Transverse colon (tissue), 4 donors: ENCODE measurements at regions not wholly inside any gene's neighbourhood (a gene's known extent, or its start where the extent isn't known, plus 50 kb on each side); places are given as distances from the start of the nearest gene placed in this dataset.

Source experiments
- DNase-seq: peaks from one replicate; pipeline ENCODE4 v3.0.0-alpha.2; 2019
- H3K27ac ChIP-seq, 4 donors: fragments of 200-600 bp; sonication (generic); 2 replicates each; pipeline ENCODE4 v1.5.1; 2016 to 2018; ENCODE audit warnings: inconsistent platforms in 4 of 4
- H3K27me3 ChIP-seq: fragments of 200-600 bp; sonication (generic); 2 replicates; pipeline ENCODE4 v1.5.1; 2017; ENCODE audit warnings: inconsistent platforms
- H3K36me3 ChIP-seq, 4 donors: fragments of 200-600 bp; sonication (generic); 2 replicates each; pipeline ENCODE4 v1.5.1; 2017 to 2019; ENCODE audit warnings: inconsistent platforms in 4 of 4
- H3K4me1 ChIP-seq, 4 donors: fragments of 200-600 bp; sonication (generic); 2 replicates each; pipeline ENCODE4 v1.5.1; 2017 to 2020; ENCODE audit warnings: inconsistent platforms in 4 of 4
- H3K4me3 ChIP-seq, 4 donors: fragments of 200-600 bp; sonication (generic); 1 replicate in 1 of 4; 2 replicates in 3 of 4; pipeline versions ENCODE4 v1.5.1 to v1.6.1; 2017 to 2019; ENCODE audit warnings: inconsistent platforms in 4 of 4
- H3K9me3 ChIP-seq, 2 donors: fragments of 200-600 bp; sonication (generic); 2 replicates each; pipeline ENCODE4 v1.5.1; 2017 to 2019; ENCODE audit warnings: inconsistent platforms in 2 of 2
- CTCF ChIP-seq, 5 experiments: fragments of 200-600 bp in 3 of 5; fragments of 450-650 bp in 2 of 5; sonication (generic) in 3 of 5; IDR thresholded peaks; 1 replicate in 2 of 5; 2 replicates in 3 of 5; pipeline ENCODE4 v1.5.1; 2016 to 2017; ENCODE audit warnings: antibody characterized with exemption in 5 of 5, inconsistent platforms in 3 of 5, mild to moderate bottlenecking in 2 of 5, moderate library complexity in 1 of 5
- EP300 ChIP-seq: sonication (generic); formaldehyde crosslinking; IDR thresholded peaks from one replicate; pipeline ENCODE4 v1.6.1; 2017; ENCODE audit warnings: antibody characterized with exemption, low read depth
- POLR2A ChIP-seq: fragments of 450-650 bp; IDR thresholded peaks from one replicate; pipeline ENCODE4 v1.6.1; 2016; ENCODE audit warnings: antibody characterized with exemption, mild to moderate bottlenecking, moderate library complexity
- POLR2AphosphoS5 ChIP-seq, 3 donors: sonication (generic); formaldehyde crosslinking; IDR thresholded peaks; one replicate each; pipeline ENCODE4 v1.6.1; 2016; ENCODE audit warnings: antibody characterized with exemption in 3 of 3
- WGBS, 2 donors: methylation state at CpG; one replicate each; pipeline ENCODE4 v1.1.5; 2018; ENCODE audit warnings: low coverage in 1 of 2; 5-methylcytosine and 5-hydroxymethylcytosine counted together
- in situ Hi-C, 4 donors: fragments of 200-750 bp; cut with MboI; loops; one replicate each; pipeline versions ENCODE4 v1.15.0 to v1.15.1; 2017; ENCODE audit warnings: low sequenced_read_pairs in 3 of 4, low pct_ligation_motif_present in 1 of 4, low pct_unique_long_range_greater_than_20kb in 1 of 4
- intact Hi-C: fragments of 100-400 bp; cut with DNase I; formaldehyde crosslinking; loops from one replicate; pipeline ENCODE4 v1.15.1; 2023; ENCODE audit warnings: low total_unique reads

GRCh38 chr2:193973781-193974180, 1683.2 kb upstream of the SLC39A10 start:
- H3K27me3 ChIP-seq: no peaks in the 10 kb centered on the region
- H3K4me3 ChIP-seq: no peak overlapping the region
- 70 to 73% methylated on average over 6 of the region's 6 CpGs for WGBS, 2 donors
- no peaks in the 10 kb centered on the region for H3K36me3 ChIP-seq
- in situ Hi-C loops: no loop called here
- no peak overlapping the region for H3K27ac ChIP-seq
- TF ChIP-seq POLR2A (no peak), CTCF (IDR thresholded peaks at IDR 0.05) (no peak), EP300 (no peak), POLR2AphosphoS5 (IDR thresholded peaks at IDR 0.05) (no peak)
- no peaks in the 10 kb centered on the region for H3K9me3 ChIP-seq
- no peak for DNase-seq
- intact Hi-C loops: no loop called here
- H3K4me1 ChIP-seq: no peaks in the 10 kb centered on the region

GRCh38 chr2:193966590-193966989, 1690.4 kb upstream of the SLC39A10 start:
- in situ Hi-C loops (no loop called here), intact Hi-C loops (no loop called here)
- Histone ChIP-seq H3K4me1 (no peaks in the 10 kb centered on the region), H3K27ac (no peak overlapping the region), H3K9me3 (no peaks in the 10 kb centered on the region), H3K27me3 (no peaks in the 10 kb centered on the region), H3K36me3 (no peaks in the 10 kb centered on the region), H3K4me3 (no peak overlapping the region)
- no peak for TF ChIP-seq CTCF (IDR thresholded peaks at IDR 0.05)
- no peak for DNase-seq

- intact Hi-C loops: no loop called here
- Histone ChIP-seq H3K9me3 (no peaks in the 10 kb centered on the region), H3K4me1 (no peaks in the 10 kb centered on the region), H3K27ac (no peak overlapping the region), H3K36me3 (no peaks in the 10 kb centered on the region), H3K27me3 (no peaks in the 10 kb centered on the region), H3K4me3 (no peak overlapping the region)
- no peak for DNase-seq
- in situ Hi-C loops: no loop called here
- WGBS, 2 donors: 72 to 77% methylated on average over 4 of the region's 4 CpGs
- no peak for TF ChIP-seq CTCF (IDR thresholded peaks at IDR 0.05)
- no peak for TF ChIP-seq POLR2A
- no peak for TF ChIP-seq POLR2AphosphoS5 (IDR thresholded peaks at IDR 0.05)
- no peak for TF ChIP-seq EP300
Measured at GRCh38 chr2:193965263-193965662, 1691.8 kb upstream of the SLC39A10 start.

- intact Hi-C loops: no loop called here
- no peaks in the 10 kb centered on the region for H3K27me3 ChIP-seq
- no peak for TF ChIP-seq EP300
- no peak for TF ChIP-seq POLR2A
- no peak for TF ChIP-seq POLR2AphosphoS5 (IDR thresholded peaks at IDR 0.05)
- TF ChIP-seq CTCF (IDR thresholded peaks at IDR 0.05): peak in 2 of 5 experiments; percentile 12
- H3K4me3 ChIP-seq: no peak overlapping the region
- H3K4me1 ChIP-seq: no peaks in the 10 kb centered on the region
- DNase-seq: no peak
- in situ Hi-C loops: no loop called here
- no peak overlapping the region for H3K27ac ChIP-seq
- no peaks in the 10 kb centered on the region for H3K36me3 ChIP-seq
- 41 to 59% methylated on average over 3 to 4 of the region's 4 CpGs for WGBS, 2 donors
- H3K9me3 ChIP-seq: no peaks in the 10 kb centered on the region
Measured at GRCh38 chr2:193963472-193964119, 1693.4 kb upstream of the SLC39A10 start.
